HFFc6 (cell line): ENCODE measurements at regions not wholly inside any gene's neighbourhood (a gene's known extent, or its start where the extent isn't known, plus 50 kb on each side); places are given as distances from the start of the nearest gene placed in this dataset.

ENCODE experiments used
- DNase-seq: peaks from one replicate; pipeline ENCODE4 v3.0.0-alpha.2; 2018
- H3K27ac Mint-ChIP-seq: 2 replicates; pipeline ENCODE4 v1.8.0; 2020; ENCODE audit warnings: mild to moderate bottlenecking, mixed read lengths
- H3K27me3 Mint-ChIP-seq: 2 replicates; pipeline ENCODE4 v1.8.0; 2021; ENCODE audit warnings: mild to moderate bottlenecking, moderate library complexity, mixed read lengths; ENCODE audit not compliant: insufficient read depth
- H3K36me3 Mint-ChIP-seq: 2 replicates; pipeline ENCODE4 v1.8.0; 2021; ENCODE audit warnings: low read depth, mixed read lengths
- H3K4me1 Mint-ChIP-seq: 2 replicates; pipeline ENCODE4 v1.8.0; 2020; ENCODE audit warnings: low read depth, mixed read lengths
- H3K4me3 Mint-ChIP-seq: 2 replicates; pipeline ENCODE4 v1.8.0; 2020; ENCODE audit warnings: mild to moderate bottlenecking, moderate library complexity, mixed read lengths
- H3K9me3 Mint-ChIP-seq: 2 replicates; pipeline ENCODE4 v1.8.0; 2020; ENCODE audit warnings: mild to moderate bottlenecking, mixed read lengths
- CTCF ChIP-seq: fragments of 200-600 bp; sonication (generic); IDR thresholded peaks from 2 replicates; pipeline ENCODE4 v1.5.0; 2021; ENCODE audit warnings: antibody characterized with exemption, mild to moderate bottlenecking

GRCh38 chr2:3954261-3954660 is 250.9 kb downstream of the DCDC2C start:
- H3K27ac Mint-ChIP-seq, result no peak overlapping the region
- no peak for TF ChIP-seq CTCF
- H3K27me3 Mint-ChIP-seq, result no peaks in the 10 kb centered on the region; the same call in 1 of the 2 replicates
- peaks cover 26% of the 10 kb centered on the region for H3K9me3 Mint-ChIP-seq
- DNase-seq, result no peak
- H3K4me3 Mint-ChIP-seq, result no peak overlapping the region
- no peaks in the 10 kb centered on the region for H3K36me3 Mint-ChIP-seq
- H3K4me1 Mint-ChIP-seq, result no peaks in the 10 kb centered on the region

- H3K4me3 Mint-ChIP-seq, result no peak overlapping the region
- H3K9me3 Mint-ChIP-seq, result peaks cover 18% of the 10 kb centered on the region; the same call in 1 of the 2 replicates
- no peak overlapping the region for H3K27ac Mint-ChIP-seq
- no peak for TF ChIP-seq CTCF
- no peaks in the 10 kb centered on the region for H3K4me1 Mint-ChIP-seq
- H3K27me3 Mint-ChIP-seq, result no peaks in the 10 kb centered on the region; the same call in 1 of the 2 replicates
- no peak for DNase-seq
- no peaks in the 10 kb centered on the region for H3K36me3 Mint-ChIP-seq
Measured at GRCh38 chr2:3956406-3956805, 253.0 kb downstream of the DCDC2C start.

GRCh38 chr2:3956892-3957291 is 253.5 kb downstream of the DCDC2C start:
- DNase-seq, result no peak
- Mint-ChIP-seq H3K27me3 (no peaks in the 10 kb centered on the region; the same call in 1 of the 2 replicates), H3K4me1 (no peaks in the 10 kb centered on the region), H3K36me3 (no peaks in the 10 kb centered on the region), H3K9me3 (peaks cover 15% of the 10 kb centered on the region; the same call in 1 of the 2 replicates), H3K4me3 (no peak overlapping the region; the same call in 1 of the 2 replicates), H3K27ac (no peak overlapping the region)
- TF ChIP-seq CTCF, result no peak

GRCh38 chr2:3958465-3958864 is 255.1 kb downstream of the DCDC2C start:
- no peaks in the 10 kb centered on the region; the same call in 1 of the 2 replicates for H3K27me3 Mint-ChIP-seq
- no peak overlapping the region for H3K4me3 Mint-ChIP-seq
- H3K9me3 Mint-ChIP-seq, result peaks cover 15% of the 10 kb centered on the region; the same call in 1 of the 2 replicates
- no peak for TF ChIP-seq CTCF
- no peaks in the 10 kb centered on the region for H3K36me3 Mint-ChIP-seq
- no peak overlapping the region for H3K27ac Mint-ChIP-seq
- DNase-seq, result no peak
- H3K4me1 Mint-ChIP-seq, result no peaks in the 10 kb centered on the region

GRCh38 chr2:3958969-3959368 is 255.6 kb downstream of the DCDC2C start:
- H3K36me3 Mint-ChIP-seq, result no peaks in the 10 kb centered on the region
- H3K4me1 Mint-ChIP-seq, result no peaks in the 10 kb centered on the region
- no peak overlapping the region for H3K27ac Mint-ChIP-seq

More at GRCh38 chr2:3958969-3959368, 255.6 kb downstream of the DCDC2C start:
- no peak for DNase-seq
- Mint-ChIP-seq H3K9me3 (peaks cover 16% of the 10 kb centered on the region; the same call in 1 of the 2 replicates), H3K4me3 (no peak overlapping the region), H3K27me3 (no peaks in the 10 kb centered on the region; the same call in 1 of the 2 replicates)
- TF ChIP-seq CTCF, result no peak
